Renal cortical epithelial cell (primary cell): ENCODE measurements at regions not wholly inside any gene's neighbourhood (a gene's known extent, or its start where the extent isn't known, plus 50 kb on each side); places are given as distances from the start of the nearest gene placed in this dataset.
"Not testable (repeated sequence)": the region's sequence is repeated elsewhere in the genome, so short reads cannot be mapped to it uniquely, and the experiment has no call there.

ENCODE experiments used
- DNase-seq: peaks from one replicate; pipeline ENCODE4 v3.0.0-alpha.2; 2011; ENCODE audit warnings: low read depth

DNA sequence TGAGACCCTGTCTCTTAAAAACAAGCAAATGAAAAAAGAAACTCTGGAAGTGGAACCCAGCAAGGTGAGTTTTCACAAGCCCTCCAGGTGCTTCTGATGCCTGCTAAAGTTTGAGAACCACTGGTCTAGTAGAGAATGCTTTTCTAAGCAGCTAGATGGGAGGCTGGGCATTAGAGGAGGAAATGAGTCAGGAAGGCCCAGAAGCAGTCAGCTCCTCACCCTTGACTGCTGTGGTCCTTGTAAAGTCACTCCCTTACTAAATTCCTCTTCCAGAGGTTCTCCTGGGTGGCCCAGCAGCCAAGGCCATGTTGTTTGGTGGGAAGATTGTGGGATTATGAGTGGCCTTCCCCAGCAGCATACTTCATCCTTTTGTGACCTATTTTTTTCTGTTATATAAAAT is 52.0 kb upstream of the FYN start:
- peak; percentile 58 for DNase-seq

DNA sequence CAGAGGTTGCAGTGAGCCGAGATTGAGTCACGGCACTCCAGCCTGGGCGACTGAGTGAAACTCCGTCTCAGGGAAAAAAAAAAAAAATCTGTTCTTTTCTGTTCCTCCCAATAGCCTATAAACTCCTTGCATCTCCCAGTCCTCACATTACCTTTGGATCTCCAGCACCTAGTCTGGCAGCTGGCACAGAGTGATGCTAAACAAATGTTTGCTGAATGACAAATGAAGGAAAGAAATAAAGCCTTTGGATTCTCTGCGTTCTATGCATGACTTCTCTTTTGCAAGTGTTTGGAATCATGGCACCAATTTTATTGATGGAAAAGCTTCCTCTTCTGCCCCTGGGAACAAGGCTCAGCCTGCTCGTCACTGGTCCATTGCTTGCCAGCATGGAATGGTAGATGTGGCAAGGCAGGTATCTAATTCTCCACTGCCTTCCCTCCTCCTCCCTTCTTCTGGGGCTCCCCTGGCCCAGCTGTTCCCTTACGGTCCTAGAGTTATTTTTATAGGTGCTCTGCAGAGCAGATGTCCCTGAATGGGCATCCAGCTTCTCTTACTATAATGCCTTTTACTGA is 53.6 kb upstream of the FYN start:
- DNase-seq = no peak

DNA sequence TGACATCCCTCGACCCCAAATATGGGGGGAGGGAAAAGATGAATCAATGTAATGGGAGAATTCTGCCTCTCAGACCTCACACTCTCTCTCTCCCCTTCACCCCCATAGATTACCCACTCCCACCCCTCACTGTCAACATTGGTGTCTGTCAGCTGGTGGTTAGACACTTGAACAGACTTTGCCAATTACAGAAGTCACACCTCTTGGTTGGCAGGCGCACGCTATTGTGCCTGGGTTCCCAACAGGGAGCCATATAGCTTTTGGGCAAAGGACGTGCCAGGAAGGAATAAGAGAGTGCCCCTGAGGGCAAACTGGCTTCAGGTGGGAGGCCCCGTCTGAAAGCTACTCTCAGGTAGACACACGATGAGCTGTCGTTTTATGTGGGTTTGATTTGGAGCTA is 54.1 kb upstream of the FYN start:
- no peak for DNase-seq

DNA sequence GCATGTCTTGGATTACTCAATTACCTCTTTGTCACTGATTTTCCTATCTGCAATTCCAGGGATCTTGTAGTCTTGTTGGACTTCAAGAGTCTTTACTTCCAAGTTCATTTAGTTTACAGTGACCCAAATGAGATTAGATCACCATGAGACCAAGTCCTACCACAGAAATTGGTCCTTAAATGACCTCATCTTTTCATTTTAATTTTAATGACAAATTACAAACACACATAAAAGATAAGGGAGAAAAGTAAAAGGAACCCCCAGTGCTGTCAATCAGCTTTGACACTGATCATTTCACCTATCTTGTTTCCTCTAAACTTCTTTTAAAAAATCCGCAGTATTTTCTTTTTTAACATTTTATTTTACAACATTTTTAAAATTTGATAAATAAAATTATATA is 54.9 kb upstream of the FYN start:
- no peak for DNase-seq

DNA sequence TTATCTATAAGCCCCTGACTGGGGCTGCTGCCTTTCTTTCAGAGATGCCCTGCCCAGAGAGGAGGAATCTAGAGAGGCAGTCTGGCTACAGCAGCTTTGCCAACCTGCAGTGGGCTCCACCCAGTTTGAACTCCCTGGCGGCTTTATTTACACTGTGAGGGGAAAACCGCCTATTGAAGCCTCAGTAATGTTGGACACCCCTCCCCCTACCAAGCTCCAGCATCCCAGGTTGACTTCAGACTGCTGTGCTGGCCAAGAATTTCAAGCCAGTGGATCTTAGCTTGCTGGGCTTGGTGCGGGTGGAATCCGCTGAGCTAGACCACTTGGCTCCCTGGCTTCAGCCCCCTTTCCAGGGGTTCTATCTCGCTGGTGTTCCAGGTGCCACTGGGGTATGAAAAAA is 61.4 kb upstream of the FYN start:
- DNase-seq = not testable (repeated sequence)

DNA sequence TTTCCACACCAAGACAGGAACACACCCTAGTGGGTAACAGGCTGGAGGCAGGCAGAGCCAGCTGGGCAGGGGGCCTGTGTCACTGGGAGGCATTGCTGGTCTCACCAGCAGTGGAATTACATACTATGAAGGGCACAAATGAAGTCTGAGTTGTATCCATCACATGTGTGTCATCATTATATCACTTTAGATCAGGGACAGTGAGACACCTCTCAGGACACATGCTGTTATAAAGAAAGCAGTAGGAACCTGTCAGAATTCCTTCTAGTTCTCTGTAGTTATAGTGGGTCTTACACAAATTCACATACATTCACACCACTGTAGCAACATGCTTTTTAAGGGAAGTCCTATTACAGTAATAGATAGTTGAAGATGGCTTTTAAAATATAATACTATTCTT is 63.5 kb upstream of the FYN start:
- DNase-seq = no peak

DNA sequence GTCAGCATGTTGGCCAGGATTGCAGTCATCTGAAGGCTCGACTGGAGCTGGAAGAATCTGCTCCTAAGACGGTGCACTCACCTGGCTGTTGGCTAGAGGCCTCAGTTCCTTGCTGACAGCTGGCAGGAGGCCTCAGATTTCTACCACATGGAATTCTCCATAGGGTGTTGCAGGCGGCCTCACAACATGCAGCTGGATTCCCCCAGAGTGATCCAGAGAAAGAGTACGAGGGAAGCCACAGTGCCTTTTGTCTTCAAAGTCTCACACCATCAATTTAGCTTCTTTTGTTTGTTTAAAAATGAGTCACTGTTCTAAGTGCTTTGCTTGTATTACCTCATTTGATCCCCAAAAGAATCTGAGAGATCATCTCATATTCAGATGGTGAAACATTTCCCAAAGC is 65.5 kb upstream of the FYN start:
- DNase-seq = peak; percentile 88

DNA sequence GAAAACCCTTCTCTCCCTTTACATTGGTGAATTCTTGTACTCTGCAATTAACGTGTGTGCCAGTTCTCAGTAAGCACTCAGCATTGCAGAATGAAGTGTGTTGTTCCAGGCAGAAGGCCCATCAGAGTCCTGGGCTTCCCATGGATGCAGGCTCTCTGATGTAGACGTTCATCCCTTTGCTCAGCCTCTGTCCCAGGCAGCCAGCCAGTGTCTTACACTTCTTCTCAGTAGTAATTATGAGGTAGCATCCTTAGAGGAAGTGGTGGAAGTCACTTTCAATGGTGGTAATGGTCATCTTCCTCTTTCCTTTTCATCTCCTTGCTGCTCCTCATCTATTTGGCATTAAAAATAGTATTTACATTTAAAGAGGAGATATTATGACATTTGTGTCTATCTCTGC is 66.7 kb upstream of the FYN start:
- DNase-seq = no peak

DNA sequence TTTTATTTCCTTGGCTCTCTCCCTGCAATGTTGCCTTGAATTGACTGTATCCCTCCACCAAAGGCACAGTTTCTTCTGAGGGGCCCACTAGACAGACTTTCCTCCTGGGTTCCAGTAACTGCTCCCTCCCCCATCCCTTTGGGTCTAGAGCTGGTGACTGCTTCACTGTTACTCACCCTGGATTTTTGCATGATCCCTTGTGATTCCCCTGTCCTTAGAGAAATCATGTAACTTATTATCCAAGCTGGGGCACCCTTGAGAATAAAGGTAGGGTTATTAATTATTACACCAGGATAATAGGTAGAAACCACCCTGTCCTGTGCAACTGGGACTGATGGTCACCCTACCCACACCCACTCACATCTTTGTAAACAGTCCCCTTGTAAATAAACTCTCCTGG is 67.5 kb upstream of the FYN start:
- DNase-seq = peak; percentile 43

DNA sequence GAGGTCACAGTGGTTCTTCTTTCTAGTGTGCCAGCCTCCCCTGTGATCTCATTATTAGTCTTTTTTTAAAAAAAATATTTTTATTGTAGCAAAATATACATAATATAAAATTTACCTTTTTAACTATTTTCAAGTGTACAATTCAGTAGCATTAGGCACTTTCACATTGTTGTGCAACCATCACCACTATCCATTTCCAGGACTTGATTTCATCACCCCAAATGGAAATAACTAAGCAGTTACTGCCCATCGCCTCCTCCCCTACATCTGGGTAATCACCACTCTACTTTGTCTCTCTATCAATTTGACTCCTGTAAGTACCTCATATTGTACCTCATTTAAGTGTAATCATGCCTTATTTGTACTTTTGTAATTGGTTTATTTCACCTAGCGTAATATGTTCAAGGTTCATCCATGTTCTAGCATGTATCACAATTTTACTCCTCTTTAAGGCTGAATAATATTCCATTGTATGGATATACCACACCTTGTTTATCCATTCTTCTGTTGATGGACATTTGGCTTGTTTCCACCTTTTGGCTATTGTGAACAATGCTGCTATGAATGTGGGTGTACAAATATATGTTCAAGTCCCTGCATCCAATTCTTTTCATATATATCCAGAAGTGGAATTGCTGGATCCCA is 68.6 kb upstream of the FYN start:
- DNase-seq = peak; percentile 35

DNA sequence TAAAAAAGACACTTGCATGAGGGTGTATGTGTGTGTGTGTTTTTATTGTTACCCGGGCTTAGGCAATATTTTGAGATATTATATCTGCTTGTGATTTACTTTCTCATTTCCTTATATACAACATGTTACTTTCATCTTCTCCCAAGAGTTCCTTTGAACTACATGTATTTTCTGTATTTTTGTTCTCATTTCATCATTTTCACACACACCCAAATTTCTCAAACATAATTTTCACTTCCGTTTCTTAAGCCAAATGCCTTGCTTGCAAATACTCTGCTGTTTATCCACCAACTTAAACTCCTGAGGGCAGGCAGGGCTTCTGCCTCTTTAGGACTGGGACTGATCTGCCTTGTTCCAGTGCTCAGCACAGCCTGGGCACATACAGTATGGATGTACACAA is 69.3 kb upstream of the FYN start:
- no peak for DNase-seq

DNA sequence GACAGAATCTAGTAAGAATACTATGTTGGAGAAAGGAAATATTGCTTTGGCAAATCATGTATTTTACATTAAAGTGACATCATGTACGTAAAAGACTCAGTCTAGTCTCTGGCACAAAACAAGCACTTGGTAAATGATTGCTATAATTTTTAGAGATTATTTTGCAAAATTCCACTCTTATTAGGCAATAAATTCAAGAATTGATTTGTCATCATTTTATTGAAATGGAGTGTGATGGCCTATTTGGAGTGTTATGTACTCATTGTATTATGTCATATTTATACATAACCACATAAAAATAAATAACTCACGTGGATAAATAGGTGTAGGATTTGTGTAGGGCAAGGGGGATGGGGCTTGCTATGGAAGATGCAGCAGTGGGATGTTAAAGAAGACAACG is 70.0 kb upstream of the FYN start:
- no peak for DNase-seq

DNA sequence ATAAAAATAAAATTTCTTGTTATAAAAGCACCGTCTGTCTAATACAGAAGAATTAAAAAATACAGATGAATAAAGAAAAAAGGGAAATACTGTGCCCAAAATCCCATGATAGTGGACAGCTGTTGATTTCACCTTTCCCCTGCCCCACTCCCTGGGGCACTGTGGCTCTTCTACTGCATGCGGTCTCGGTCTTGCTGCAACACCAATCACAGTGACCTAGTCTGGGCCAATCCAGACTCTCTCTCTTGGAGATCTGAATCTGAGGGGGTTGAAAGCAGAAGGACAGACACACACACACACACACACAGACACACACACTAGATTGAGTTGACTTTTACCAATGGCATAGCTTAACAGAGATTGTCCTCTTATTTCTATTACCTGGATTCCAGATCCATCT is 70.5 kb upstream of the FYN start:
- no peak for DNase-seq

DNA sequence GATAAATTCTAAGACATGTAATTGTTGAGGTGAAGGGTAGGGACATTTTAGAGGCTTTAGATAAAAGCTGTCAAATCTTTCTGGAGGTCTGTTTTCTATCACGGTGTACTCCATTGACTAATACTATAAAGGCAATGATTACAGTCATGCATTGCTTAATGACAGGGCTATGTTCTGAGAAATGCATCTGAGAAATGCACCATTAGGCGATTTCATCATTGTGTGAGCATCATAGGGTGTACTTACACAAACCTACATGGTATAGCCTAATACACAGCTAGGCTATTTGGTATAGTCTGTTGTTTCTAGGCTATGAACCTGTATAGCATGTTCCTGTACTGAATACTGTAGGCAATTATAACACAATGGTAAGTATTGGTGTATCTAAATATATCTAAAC is 71.3 kb upstream of the FYN start:
- DNase-seq = no peak

DNA sequence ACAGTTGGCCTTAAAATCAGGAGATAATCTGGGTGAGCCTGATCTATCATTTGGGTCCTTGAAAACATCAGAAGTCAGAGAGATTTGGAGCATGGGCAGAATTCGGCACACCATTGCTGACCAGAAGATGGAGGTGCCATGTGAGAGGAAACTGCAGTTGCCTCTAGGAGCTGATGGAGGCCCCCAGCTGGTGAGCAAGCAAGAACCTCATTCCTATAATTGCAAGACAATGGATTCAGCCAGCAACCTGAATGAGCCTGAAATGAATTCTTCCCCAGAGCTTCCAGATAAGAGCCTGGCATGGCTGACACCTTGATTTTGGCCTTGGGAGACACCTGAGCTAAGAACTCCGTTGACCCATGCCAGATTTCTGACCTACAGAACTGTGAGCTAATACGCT is 76.3 kb upstream of the FYN start:
- DNase-seq = no peak

DNA sequence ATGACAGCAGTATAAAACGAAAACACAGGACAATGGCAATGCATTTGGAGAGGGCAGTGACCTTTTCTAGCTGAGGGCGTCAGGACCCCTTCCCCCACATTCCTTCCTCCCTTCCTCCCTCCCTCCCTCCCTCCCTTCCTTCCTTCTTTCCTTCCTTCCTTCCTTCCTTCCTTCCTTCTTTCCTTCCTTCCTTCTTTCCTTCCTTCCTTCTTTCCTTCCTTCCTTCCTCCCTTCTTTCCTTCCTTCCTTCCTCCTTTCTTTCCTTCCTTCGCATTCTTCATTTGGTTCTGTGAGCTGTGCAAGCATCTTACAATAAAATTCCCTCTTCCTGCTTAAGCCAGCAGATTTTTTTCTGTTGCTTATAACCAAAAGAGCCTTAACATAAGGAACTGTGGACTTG is 76.7 kb upstream of the FYN start:
- not testable (repeated sequence) for DNase-seq

DNA sequence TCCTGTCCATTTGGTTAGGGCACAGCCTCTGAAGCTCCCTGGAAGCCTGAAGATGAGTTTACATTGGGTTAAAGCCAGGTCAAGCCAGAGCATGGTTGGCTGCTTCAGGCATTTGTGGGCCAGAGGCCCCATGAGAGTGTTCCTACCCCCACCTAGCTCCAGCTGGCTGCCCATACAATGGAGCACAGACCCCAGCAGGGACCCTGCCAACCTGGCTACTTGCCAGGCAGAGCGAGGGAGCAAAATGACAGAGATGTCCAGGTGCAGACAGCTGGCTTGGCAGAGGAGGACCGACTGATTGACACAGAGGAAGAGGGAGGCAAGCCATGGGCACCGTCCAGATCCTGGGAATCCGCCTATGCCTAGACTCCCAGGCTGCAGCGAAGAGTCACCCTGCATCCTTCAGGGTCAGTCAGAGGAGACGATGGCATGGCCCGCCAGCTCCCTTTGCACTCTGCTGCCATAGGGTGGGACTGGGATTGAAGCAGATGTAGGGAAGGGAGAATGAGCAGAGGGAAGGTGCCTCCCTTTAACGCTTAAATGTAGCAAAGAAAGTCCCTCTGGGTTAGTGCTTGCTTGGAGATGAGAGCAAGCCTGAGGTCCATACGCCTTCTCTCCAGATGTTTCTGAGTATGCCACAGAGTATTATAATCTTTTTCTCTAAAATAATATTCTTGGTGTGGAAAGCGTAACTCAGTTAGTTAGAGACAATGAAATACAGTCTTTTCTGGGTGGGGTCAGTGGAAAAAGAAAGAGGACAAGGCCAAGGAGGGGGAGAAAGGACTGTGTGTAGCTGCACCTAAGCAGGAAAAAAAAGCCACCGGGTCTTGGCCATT is 77.6 kb upstream of the FYN start:
- DNase-seq = peak; percentile 80

DNA sequence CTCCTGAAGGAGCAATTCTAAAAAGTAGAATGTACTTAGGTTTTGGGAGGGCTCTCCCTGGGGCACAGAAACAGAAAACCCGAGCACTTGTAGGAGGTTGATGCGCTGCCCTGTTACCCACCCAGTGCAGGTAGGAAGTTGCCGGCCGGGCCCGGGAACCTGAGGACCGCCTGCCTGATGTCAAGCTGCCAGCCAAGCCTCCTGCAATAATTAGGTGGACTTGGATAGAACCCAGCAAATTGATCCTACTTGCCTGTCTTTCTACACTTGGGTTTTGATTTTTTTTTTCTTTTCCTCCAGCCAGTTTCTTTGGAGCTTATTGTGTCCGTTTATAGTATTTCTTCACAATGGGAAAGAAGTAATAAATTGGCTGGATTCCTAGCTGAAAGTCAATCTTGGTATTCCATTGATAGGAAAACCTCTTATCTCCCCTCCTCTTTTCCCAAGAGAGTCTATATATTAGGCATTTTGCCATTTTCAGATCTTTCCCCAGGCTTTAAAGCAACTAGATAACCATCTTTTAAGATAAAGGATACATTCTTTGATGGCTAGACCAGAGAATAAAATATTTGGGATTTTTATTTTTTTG is 78.3 kb upstream of the FYN start:
- no peak for DNase-seq

DNA sequence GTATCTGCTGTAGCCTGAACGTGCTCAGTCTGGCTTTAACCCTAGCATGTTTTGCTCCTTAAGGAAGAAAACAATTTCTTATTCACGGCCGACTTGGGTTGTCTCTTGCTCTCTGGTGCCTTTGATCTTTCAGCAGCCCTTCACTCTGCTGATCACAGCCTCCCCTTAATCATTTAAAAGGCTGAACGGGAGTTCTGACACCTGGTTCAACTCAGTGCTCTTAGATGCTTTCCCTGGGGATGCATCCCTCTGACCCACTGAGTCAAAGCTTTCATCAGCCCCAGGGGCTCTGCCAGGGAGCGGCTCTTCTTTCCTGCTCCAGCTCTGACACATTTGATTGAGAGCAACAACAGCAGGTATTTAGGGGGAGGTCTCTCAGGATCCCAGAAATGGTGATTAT is 79.0 kb upstream of the FYN start:
- DNase-seq = no peak

DNA sequence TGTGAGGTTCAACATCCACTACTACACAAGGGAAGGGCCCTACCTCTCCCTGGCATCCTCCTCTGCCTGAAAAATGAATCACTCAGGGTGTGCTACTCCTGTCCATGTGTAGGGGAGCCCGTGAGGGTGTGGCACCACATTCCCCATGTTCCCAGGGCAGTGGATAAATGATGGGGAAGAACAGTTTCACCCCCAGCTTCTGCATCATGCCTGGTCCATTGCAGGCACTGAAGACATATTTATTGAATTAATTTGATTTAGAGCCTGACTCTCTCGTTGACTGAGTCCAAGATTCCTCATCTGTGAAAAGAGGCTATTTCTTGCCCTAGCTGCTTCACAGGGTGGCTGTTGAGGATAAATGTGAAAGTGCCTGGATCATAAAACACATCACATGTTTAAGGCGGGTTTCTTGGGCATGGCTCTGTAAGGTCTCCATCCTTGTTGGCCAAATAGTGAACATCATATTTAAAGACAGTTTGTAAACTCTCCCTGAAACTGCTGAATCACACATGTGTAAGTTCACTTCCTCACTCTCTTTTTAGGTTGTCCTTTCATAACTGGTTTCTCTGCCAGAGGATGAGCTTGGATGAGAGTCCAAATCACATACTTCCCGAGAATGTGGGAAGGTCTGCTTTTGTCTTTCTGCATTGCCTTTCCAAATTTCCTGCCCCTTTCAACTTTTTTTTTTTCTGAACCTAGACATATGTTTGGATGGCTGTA is 79.7 kb upstream of the FYN start:
- DNase-seq = no peak

DNA sequence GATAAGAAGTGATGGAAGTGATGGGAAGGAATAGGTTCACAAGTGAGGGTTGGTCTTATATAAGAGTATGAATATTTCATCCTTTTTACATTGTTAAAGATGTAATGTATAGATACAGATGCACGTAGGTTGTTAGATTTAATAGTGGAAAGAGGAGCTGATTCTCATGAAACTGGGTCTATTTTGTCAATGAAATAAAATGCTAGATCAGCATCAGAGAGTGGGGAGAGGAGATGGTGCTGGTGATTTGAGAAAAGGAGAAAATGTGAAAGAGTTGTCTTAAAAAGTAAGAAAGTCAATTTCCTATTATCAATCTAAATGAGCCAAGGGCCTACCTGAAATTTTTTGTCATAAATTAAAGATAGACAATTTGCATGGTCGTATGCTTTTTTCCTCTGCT is 82.8 kb upstream of the FYN start:
- no peak for DNase-seq

DNA sequence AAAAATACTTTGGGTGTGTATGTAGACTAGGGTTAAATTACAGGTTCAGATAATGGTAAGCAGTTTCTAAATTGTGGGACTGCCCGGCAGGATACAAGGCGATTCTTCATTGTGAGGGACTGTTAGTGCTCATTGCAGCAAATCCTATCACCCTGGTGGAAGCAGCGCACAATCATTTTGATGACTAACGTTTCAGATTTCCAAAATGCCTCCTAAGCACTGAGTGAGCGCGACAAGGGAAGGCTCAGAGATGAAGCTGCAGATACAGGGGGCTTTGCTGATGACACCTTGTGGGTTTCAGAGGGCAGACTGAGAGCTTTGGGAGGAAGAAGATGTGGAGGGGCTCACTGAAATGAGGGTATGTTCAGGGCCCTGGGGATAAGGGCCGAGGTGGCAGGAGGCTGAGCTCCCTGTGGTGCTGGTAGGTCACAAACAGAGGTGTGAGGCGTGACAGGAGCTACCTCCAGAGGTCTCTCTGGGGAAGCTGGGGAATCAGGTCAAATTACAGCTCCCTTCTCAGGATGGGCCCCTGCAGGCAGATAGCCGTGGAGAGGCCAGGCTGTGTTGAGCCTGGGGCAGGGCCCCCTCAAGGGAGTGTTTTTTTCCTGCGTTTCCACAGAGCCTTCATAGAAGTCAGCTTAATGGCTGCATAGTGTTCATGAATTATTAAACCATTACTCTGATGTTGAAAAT is 84.5 kb upstream of the FYN start:
- DNase-seq = no peak
